GM12878 (cell line): ENCODE measurements at regions not wholly inside any gene's neighbourhood (a gene's known extent, or its start where the extent isn't known, plus 50 kb on each side); places are given as distances from the start of the nearest gene placed in this dataset.

ENCODE experiments used
- ATAC-seq: fragments of 200-7000 bp; cut with Tn5 transposase; 3 replicates; pipeline ENCODE4 v1.9.1; 2020; ENCODE audit warnings: mild to moderate bottlenecking, moderate library complexity
- BruUV-seq: library from RNA; stranded (reverse); fragments of 400-500 nt; replicated peaks from 2 replicates; lab custom pipeline; 2021; lab: Mats Ljungman, UMichigan
- CTCF ChIA-PET: fragments of 300-600 bp; sonication (Branson Sonifier 250); formaldehyde crosslinking; extraction: SDS; loops from one replicate; lab custom pipeline; 2021; ENCODE audit warnings: inconsistent platforms; lab: Yijun Ruan, JAX
- POLR2A ChIA-PET: fragments of 350-600 bp; formaldehyde crosslinking; extraction: SDS; loops from one replicate; lab custom pipeline; 2021; ENCODE audit warnings: inconsistent platforms; lab: Charles Lee
- RAD21 ChIA-PET: fragments of 300-600 bp; sonication (Branson Sonifier 250); formaldehyde crosslinking; loops from one replicate; lab custom pipeline; 2023; ENCODE audit warnings: antibody characterized with exemption; ENCODE audit not compliant: unreplicated experiment; lab: Charles Lee
- SMC1A ChIA-PET: fragments of 300-600 bp; sonication (Branson Sonifier 250); formaldehyde crosslinking; loops from one replicate; lab custom pipeline; 2023; ENCODE audit not compliant: unreplicated experiment, uncharacterized antibody; lab: Charles Lee
- DNase-seq: peaks from one replicate; pipeline ENCODE4 v3.0.0-alpha.2; 2011; ENCODE audit warnings: low read depth, low spot score
- FAIRE-seq: peaks from 3 replicates; lab custom pipeline; 2011; peaks lifted over from hg19 to GRCh38; lab: Jason Lieb, UNC
- H2AFZ ChIP-seq: 2 replicates; pipeline ENCODE4 v1.6.0; 2011; ENCODE audit warnings: low read depth, low read length, control low read depth; ENCODE audit not compliant: control insufficient read depth
- H3K27ac ChIP-seq: 2 replicates; pipeline ENCODE4 v1.5.1; 2011; ENCODE audit warnings: control low read depth; ENCODE audit not compliant: control insufficient read depth, insufficient read depth
- H3K27me3 ChIP-seq, 2 experiments: replicated peaks in 1 of 2; 2 replicates each; pipeline versions ENCODE4 v1.6.0 to v1.6.1; 2011; ENCODE audit warnings: low read length in 1 of 2; ENCODE audit not compliant: control insufficient read depth in 2 of 2, insufficient read depth in 2 of 2
- H3K36me3 ChIP-seq, 2 experiments: 2 replicates each; pipeline ENCODE4 v1.5.1; 2011; ENCODE audit warnings: low read length in 1 of 2; ENCODE audit not compliant: control insufficient read depth in 2 of 2, insufficient read depth in 2 of 2
- H3K4me1 ChIP-seq: 2 replicates; pipeline ENCODE4 v1.6.1; 2011; ENCODE audit warnings: mild to moderate bottlenecking, low read length, moderate library complexity, mixed read lengths; ENCODE audit not compliant: control insufficient read depth, insufficient read depth
- H3K4me2 ChIP-seq: 2 replicates; pipeline ENCODE4 v1.6.0; 2011; ENCODE audit warnings: control low read depth; ENCODE audit not compliant: control insufficient read depth, insufficient read depth
- H3K4me3 ChIP-seq: fragments of 200-600 bp; sonication (generic); 2 replicates; pipeline ENCODE4 v1.5.1; 2016
- H3K79me2 ChIP-seq: 2 replicates; pipeline ENCODE4 v1.6.0; 2011; ENCODE audit warnings: low read length; ENCODE audit not compliant: control insufficient read depth, insufficient read depth
- H3K9ac ChIP-seq: 2 replicates; pipeline ENCODE4 v1.8.0; 2011; ENCODE audit warnings: low read length, control low read depth, mixed read lengths; ENCODE audit not compliant: control insufficient read depth, insufficient read depth
- H3K9me3 ChIP-seq: replicated peaks from 3 replicates; pipeline ENCODE4 v1.5.1; 2011; ENCODE audit warnings: mild to moderate bottlenecking, low read length; ENCODE audit not compliant: control insufficient read depth, insufficient read depth
- H4K20me1 ChIP-seq: 2 replicates; pipeline ENCODE4 v1.6.0; 2011; ENCODE audit not compliant: control insufficient read depth, insufficient read depth
- ATF7 ChIP-seq: fragments of 450-650 bp; IDR thresholded peaks from 2 replicates; pipeline ENCODE4 v1.6.1; 2016; ENCODE audit warnings: low read depth, mild to moderate bottlenecking
- CBX3 ChIP-seq: fragments of 200-600 bp; sonication (generic); IDR thresholded peaks from 2 replicates; pipeline ENCODE4 v1.6.1; 2016; ENCODE audit warnings: low read depth, borderline replicate concordance
- CHD4 ChIP-seq: fragments of 200-600 bp; sonication (generic); IDR thresholded peaks from 2 replicates; pipeline ENCODE4 v1.6.1; 2016; ENCODE audit warnings: mild to moderate bottlenecking
- HDAC6 ChIP-seq: fragments of 200-600 bp; sonication (generic); IDR thresholded peaks from one replicate; pipeline ENCODE4 v1.8.0; 2017; ENCODE audit warnings: antibody characterized with exemption; ENCODE audit not compliant: unreplicated experiment
- IKZF2 ChIP-seq, 2 experiments: fragments of 450-650 bp; IDR thresholded peaks; 2 replicates each; pipeline ENCODE4 v1.6.1; 2017; ENCODE audit warnings: mild to moderate bottlenecking in 2 of 2, moderate library complexity in 2 of 2
- NFYB ChIP-seq: IDR thresholded peaks from 2 replicates; pipeline ENCODE4 v1.6.1; 2011; ENCODE audit warnings: low read depth, mild to moderate bottlenecking, low read length, improper control_type of control experiment, moderate library complexity; ENCODE audit not compliant: insufficient read depth
- RFX5 ChIP-seq: IDR thresholded peaks from 2 replicates; pipeline ENCODE4 v1.6.1; 2011; ENCODE audit warnings: low read depth, low read length, improper control_type of control experiment
- RUNX3 ChIP-seq: IDR thresholded peaks from 2 replicates; pipeline ENCODE4 v1.6.1; 2012; ENCODE audit warnings: low read length, inconsistent platforms
- SIX5 ChIP-seq: IDR thresholded peaks from 2 replicates; pipeline ENCODE4 v1.6.1; 2011; ENCODE audit warnings: mild to moderate bottlenecking, low read depth, low read length, moderate library complexity; ENCODE audit not compliant: severe bottlenecking
- SREBF1 ChIP-seq: IDR thresholded peaks from 2 replicates; pipeline ENCODE4 v1.6.1; 2012; ENCODE audit warnings: mild to moderate bottlenecking, low read length
- WGBS: methylation state at CpG from one replicate; pipeline ENCODE4 v1.1.6; 2016; ENCODE audit warnings: low lambda C conversion rate; ENCODE audit not compliant: insufficient replicate concordance, insufficient coverage; ENCODE audit errors: missing lambda C conversion rate; 5-methylcytosine and 5-hydroxymethylcytosine counted together
- in situ Hi-C: fragments of 300-500 bp; cut with MboI; formaldehyde crosslinking; loops from 9 replicates; pipeline ENCODE4 v1.14.3; 2018; ENCODE audit warnings: mixed read lengths
- intact Hi-C: fragments of 100-400 bp; cut with micrococcal nuclease; formaldehyde crosslinking; loops from one replicate; pipeline ENCODE4 v1.14.2; 2022; ENCODE audit not compliant: unreplicated experiment

DNA sequence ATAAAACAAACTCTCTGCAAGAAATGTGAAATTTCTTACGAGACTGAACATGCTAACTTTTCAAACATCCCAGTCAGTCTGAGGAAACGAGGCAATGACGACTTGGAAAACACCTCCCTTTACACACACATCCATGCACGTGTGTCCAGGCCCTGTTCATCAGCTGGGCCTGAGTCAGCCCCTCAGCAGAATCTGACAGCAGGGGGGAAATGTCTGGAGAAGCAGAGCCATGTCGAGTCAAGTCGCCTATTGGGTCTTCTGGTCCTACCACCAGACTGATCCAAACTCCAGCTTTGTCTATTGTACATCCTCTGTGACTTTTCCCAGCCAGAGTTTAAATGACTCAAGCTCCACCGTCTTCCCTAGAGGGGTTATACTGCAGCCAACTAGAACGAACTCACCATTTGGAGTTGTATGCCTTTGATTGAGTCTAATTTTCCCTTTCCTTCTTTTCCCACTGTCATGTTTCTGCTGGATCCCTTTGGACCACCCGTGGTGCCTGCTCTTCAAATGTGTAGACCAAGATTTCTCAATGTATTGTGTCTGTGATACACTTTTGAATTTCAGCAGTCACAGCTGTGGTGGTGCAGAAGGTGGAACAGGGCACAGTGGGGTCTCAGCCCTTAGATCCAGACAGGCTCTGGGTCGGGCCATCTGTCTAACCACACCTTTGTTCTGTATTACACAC lies 254.0 kb downstream of the CDC5L start:
- Histone ChIP-seq H3K27me3 (no peaks in the 10 kb centered on the region; a peak in 1 of 4 replicates), H4K20me1 (no peaks in the 10 kb centered on the region), H3K4me2 (no peak overlapping the region), H3K4me1 (no peaks in the 10 kb centered on the region), H3K27ac (no peak overlapping the region), H3K9ac (no peak overlapping the region), H3K79me2 (no peaks in the 10 kb centered on the region), H3K9me3 (no peaks in the 10 kb centered on the region), H3K4me3 (no peak overlapping the region), H2AFZ (no peak overlapping the region), H3K36me3 (no peaks in the 10 kb centered on the region)
- intact Hi-C loops (no loop called here), in situ Hi-C loops (loop anchor here (10.0 kb wide), 1 partner anchor 773 kb away; no protein-coding TSS in a partner anchor)
- ATAC-seq (no peak), FAIRE-seq (no peak), DNase-seq (no peak)
- ChIA-PET RAD21 (no interaction called here), SMC1A (no interaction called here), POLR2A (no interaction called here), CTCF (interaction anchor here (1.0 to 1.2 kb wide), 2 partner anchors 47 to 703 kb away, joined by 3 read pairs; no protein-coding TSS in a partner anchor)
- WGBS: 0% methylated on average over 10 of the region's 10 CpGs
- TF ChIP-seq NFYB (no peak), CHD4 (no peak), ATF7 (no peak), RUNX3 (no peak), HDAC6 (no peak), RFX5 (no peak), CBX3 (no peak), SIX5 (no peak), SREBF1 (no peak), IKZF2 (IDR thresholded peaks at IDR 0.05) (no peak)
- BruUV-seq: no TSS peak
